Neural progenitor cell (in vitro differentiated cells): ENCODE measurements at regions not wholly inside any gene's neighbourhood (a gene's known extent, or its start where the extent isn't known, plus 50 kb on each side); places are given as distances from the start of the nearest gene placed in this dataset.

Source experiments
- EZH2 ChIP-seq: fragments of 200-600 bp; sonication (generic); IDR thresholded peaks from 2 replicates; pipeline ENCODE4 v1.6.1; 2017; ENCODE audit warnings: antibody characterized with exemption, mild to moderate bottlenecking, moderate library complexity
- EZH2phosphoT487 ChIP-seq: fragments of 200-600 bp; sonication (generic); IDR thresholded peaks from 2 replicates; pipeline ENCODE4 v1.6.1; 2017; ENCODE audit warnings: antibody characterized with exemption
- TF ChIP-seq, protein P1 (sequence below): fragments of 200-600 bp; sonication (generic); IDR thresholded peaks from 2 replicates; pipeline ENCODE4 v1.5.1; 2017; ENCODE audit warnings: antibody characterized with exemption, mild to moderate bottlenecking

DNA sequence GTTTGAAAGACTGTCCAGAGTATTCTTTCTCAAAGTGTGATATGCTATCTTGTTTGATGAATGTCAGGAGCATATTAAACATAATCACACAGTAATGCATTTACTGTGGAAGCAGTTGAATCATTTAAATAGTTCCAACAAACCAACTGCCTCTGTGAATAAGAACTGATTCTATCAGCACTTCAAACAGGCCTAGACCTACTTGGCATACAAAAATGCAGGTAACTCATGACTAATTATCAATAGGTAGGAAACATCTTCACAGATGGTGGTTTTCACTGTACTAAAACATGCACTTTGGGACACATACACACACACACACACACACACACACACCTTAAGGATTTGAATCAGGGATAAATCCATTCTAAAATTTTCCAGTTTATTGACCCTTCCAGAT, 91.2 kb upstream of the SNX2 start:
- TF ChIP-seq EZH2phosphoT487 (no peak), EZH2 (no peak)
- TF ChIP-seq, protein P1, sequence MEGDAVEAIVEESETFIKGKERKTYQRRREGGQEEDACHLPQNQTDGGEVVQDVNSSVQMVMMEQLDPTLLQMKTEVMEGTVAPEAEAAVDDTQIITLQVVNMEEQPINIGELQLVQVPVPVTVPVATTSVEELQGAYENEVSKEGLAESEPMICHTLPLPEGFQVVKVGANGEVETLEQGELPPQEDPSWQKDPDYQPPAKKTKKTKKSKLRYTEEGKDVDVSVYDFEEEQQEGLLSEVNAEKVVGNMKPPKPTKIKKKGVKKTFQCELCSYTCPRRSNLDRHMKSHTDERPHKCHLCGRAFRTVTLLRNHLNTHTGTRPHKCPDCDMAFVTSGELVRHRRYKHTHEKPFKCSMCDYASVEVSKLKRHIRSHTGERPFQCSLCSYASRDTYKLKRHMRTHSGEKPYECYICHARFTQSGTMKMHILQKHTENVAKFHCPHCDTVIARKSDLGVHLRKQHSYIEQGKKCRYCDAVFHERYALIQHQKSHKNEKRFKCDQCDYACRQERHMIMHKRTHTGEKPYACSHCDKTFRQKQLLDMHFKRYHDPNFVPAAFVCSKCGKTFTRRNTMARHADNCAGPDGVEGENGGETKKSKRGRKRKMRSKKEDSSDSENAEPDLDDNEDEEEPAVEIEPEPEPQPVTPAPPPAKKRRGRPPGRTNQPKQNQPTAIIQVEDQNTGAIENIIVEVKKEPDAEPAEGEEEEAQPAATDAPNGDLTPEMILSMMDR: no peak
